ENCODE measurements at regions not wholly inside any gene's neighbourhood (a gene's known extent, or its start where the extent isn't known, plus 50 kb on each side); places are given as distances from the start of the nearest gene placed in this dataset.
"Not testable (repeated sequence)": the region's sequence is repeated elsewhere in the genome, so short reads cannot be mapped to it uniquely, and the experiment has no call there.

GRCh38 chr6:73983367-73983766 is 287.4 kb downstream of the CD109 start:
- H3K27me3 ChIP-seq (ENCODE audit: control insufficient read depth, low read length): no peaks in the 10 kb centered on the region
- no peak overlapping the region for H3K27ac ChIP-seq (ENCODE audit: low read depth, low read length)
- H3F3A ChIP-seq (ENCODE audit: control insufficient read depth, insufficient read depth): no peaks in the 10 kb centered on the region
- no peaks in the 10 kb centered on the region for H3K79me2 ChIP-seq (ENCODE audit: control insufficient read depth, low read length)
- H3K9me2 ChIP-seq (replicated peaks; ENCODE audit: control insufficient read depth, low read length): no peaks in the 10 kb centered on the region
- no peaks in the 10 kb centered on the region for H4K20me1 ChIP-seq (ENCODE audit: control insufficient read depth, insufficient read depth, low read depth, low read length)
- no peaks in the 10 kb centered on the region for H3K9me3 ChIP-seq (ENCODE audit: control insufficient read depth, insufficient read depth, low read length)
- H3K4me3 ChIP-seq (ENCODE audit: low read length): no peak overlapping the region
- no peaks in the 10 kb centered on the region for H3K4me1 ChIP-seq (ENCODE audit: control insufficient read depth, low read length)
- TF ChIP-seq EZH2phosphoT487 (IDR thresholded peaks at IDR 0.05; ENCODE audit: borderline replicate concordance, low read length) (no peak), CTCF (IDR thresholded peaks at IDR 0.05; ENCODE audit: low read depth, low read length, poor library complexity, severe bottlenecking) (no peak)
- no peaks in the 10 kb centered on the region for H3K36me3 ChIP-seq (ENCODE audit: control insufficient read depth, low read length)
- no peak overlapping the region for H3K4me2 ChIP-seq (ENCODE audit: low read length)

- no peaks in the 10 kb centered on the region for H3F3A ChIP-seq (ENCODE audit: control insufficient read depth, insufficient read depth)
- H3K27me3 ChIP-seq (ENCODE audit: control insufficient read depth, low read length): no peaks in the 10 kb centered on the region
- H3K9me2 ChIP-seq (replicated peaks; ENCODE audit: control insufficient read depth, low read length): no peaks in the 10 kb centered on the region
- H3K4me2 ChIP-seq (ENCODE audit: low read length): no peak overlapping the region
- TF ChIP-seq EZH2phosphoT487 (IDR thresholded peaks at IDR 0.05; ENCODE audit: borderline replicate concordance, low read length) (no peak), CTCF (IDR thresholded peaks at IDR 0.05; ENCODE audit: low read depth, low read length, poor library complexity, severe bottlenecking) (no peak)
- H3K79me2 ChIP-seq (ENCODE audit: control insufficient read depth, low read length): no peaks in the 10 kb centered on the region
- H3K4me1 ChIP-seq (ENCODE audit: control insufficient read depth, low read length): no peaks in the 10 kb centered on the region
- no peak overlapping the region for H3K4me3 ChIP-seq (ENCODE audit: low read length)
- no peak overlapping the region for H3K27ac ChIP-seq (ENCODE audit: low read depth, low read length)
- H3K9me3 ChIP-seq (ENCODE audit: control insufficient read depth, insufficient read depth, low read length): no peaks in the 10 kb centered on the region
- H4K20me1 ChIP-seq (ENCODE audit: control insufficient read depth, insufficient read depth, low read depth, low read length): no peaks in the 10 kb centered on the region
- no peaks in the 10 kb centered on the region for H3K36me3 ChIP-seq (ENCODE audit: control insufficient read depth, low read length)
Measured at GRCh38 chr6:73980096-73980495, 284.1 kb downstream of the CD109 start.

GRCh38 chr6:73978330-73978729 is 282.3 kb downstream of the CD109 start:
- no peaks in the 10 kb centered on the region for H3F3A ChIP-seq (ENCODE audit: control insufficient read depth, insufficient read depth)
- TF ChIP-seq CTCF (IDR thresholded peaks at IDR 0.05; ENCODE audit: low read depth, low read length, poor library complexity, severe bottlenecking): no peak
- no peak for TF ChIP-seq EZH2phosphoT487 (IDR thresholded peaks at IDR 0.05; ENCODE audit: borderline replicate concordance, low read length)

GRCh38 chr6:73972518-73972917 is 276.5 kb downstream of the CD109 start:
- not testable (repeated sequence) for H4K20me1 ChIP-seq (ENCODE audit: control insufficient read depth, insufficient read depth, low read depth, low read length); H3K27me3 ChIP-seq (ENCODE audit: control insufficient read depth, low read length); H3K9me2 ChIP-seq (replicated peaks; ENCODE audit: control insufficient read depth, low read length); H3K27ac ChIP-seq (ENCODE audit: low read depth, low read length); H3K9me3 ChIP-seq (ENCODE audit: control insufficient read depth, insufficient read depth, low read length); H3K4me2 ChIP-seq (ENCODE audit: low read length); H3K4me3 ChIP-seq (ENCODE audit: low read length); H3K36me3 ChIP-seq (ENCODE audit: control insufficient read depth, low read length); H3K79me2 ChIP-seq (ENCODE audit: control insufficient read depth, low read length); H3F3A ChIP-seq (ENCODE audit: control insufficient read depth, insufficient read depth); H3K4me1 ChIP-seq (ENCODE audit: control insufficient read depth, low read length)

More at GRCh38 chr6:73978330-73978729, 282.3 kb downstream of the CD109 start:
- Histone ChIP-seq H3K4me3 (ENCODE audit: low read length) (no peak overlapping the region), H3K27me3 (ENCODE audit: control insufficient read depth, low read length) (no peaks in the 10 kb centered on the region), H3K36me3 (ENCODE audit: control insufficient read depth, low read length) (no peaks in the 10 kb centered on the region), H3K27ac (ENCODE audit: low read depth, low read length) (no peak overlapping the region), H3K9me2 (replicated peaks; ENCODE audit: control insufficient read depth, low read length) (no peaks in the 10 kb centered on the region), H4K20me1 (ENCODE audit: control insufficient read depth, insufficient read depth, low read depth, low read length) (no peaks in the 10 kb centered on the region), H3K9me3 (ENCODE audit: control insufficient read depth, insufficient read depth, low read length) (no peaks in the 10 kb centered on the region), H3K4me2 (ENCODE audit: low read length) (no peak overlapping the region), H3K79me2 (ENCODE audit: control insufficient read depth, low read length) (no peaks in the 10 kb centered on the region), H3K4me1 (ENCODE audit: control insufficient read depth, low read length) (no peaks in the 10 kb centered on the region)
